CD8-positive, alpha-beta memory T cell (primary cell): ENCODE measurements at regions not wholly inside any gene's neighbourhood (a gene's known extent, or its start where the extent isn't known, plus 50 kb on each side); places are given as distances from the start of the nearest gene placed in this dataset.
"Not testable (repeated sequence)": the region's sequence is repeated elsewhere in the genome, so short reads cannot be mapped to it uniquely, and the experiment has no call there.

Source experiments
- CTCF ChIA-PET: fragments of 350-600 bp; sonication (Branson Sonifier 250); formaldehyde crosslinking; loops from one replicate; lab custom pipeline; 2021; ENCODE audit warnings: antibody characterized with exemption; lab: Charles Lee
- POLR2A ChIA-PET: fragments of 350-600 bp; sonication (Branson Sonifier 250); formaldehyde crosslinking; loops from one replicate; lab custom pipeline; 2021; ENCODE audit warnings: antibody characterized with exemption; lab: Charles Lee
- DNase-seq, 5 donors: peaks; one replicate each; pipeline versions ENCODE4 v3.0.0 to v3.0.0-alpha.2; 2020 to 2022; ENCODE audit warnings: mixed read lengths in 1 of 5
- H3K27ac ChIP-seq: one replicate; pipeline ENCODE4 v1.7.0; 2013; ENCODE audit warnings: low read depth, mild to moderate bottlenecking, low read length, moderate library complexity
- H3K27me3 ChIP-seq: 2 replicates; pipeline ENCODE4 v1.7.0; 2013; ENCODE audit warnings: low read length, mild to moderate bottlenecking; ENCODE audit not compliant: insufficient read depth, poor library complexity, severe bottlenecking
- H3K36me3 ChIP-seq: 2 replicates; pipeline ENCODE4 v1.7.0; 2013; ENCODE audit warnings: mild to moderate bottlenecking, low read length, moderate library complexity; ENCODE audit not compliant: insufficient read depth
- H3K4me1 ChIP-seq: 2 replicates; pipeline ENCODE4 v1.7.0; 2013; ENCODE audit warnings: mild to moderate bottlenecking, low read length, moderate library complexity; ENCODE audit not compliant: insufficient read depth
- H3K4me3 ChIP-seq: 2 replicates; pipeline ENCODE4 v1.7.0; 2013; ENCODE audit warnings: mild to moderate bottlenecking, low read length
- H3K9me3 ChIP-seq: 2 replicates; pipeline ENCODE4 v1.7.0; 2013; ENCODE audit warnings: mild to moderate bottlenecking, low read length
- H3K27ac Mint-ChIP-seq, 8 donors: one replicate each; pipeline ENCODE4 v1.8.0; 2020 to 2021; ENCODE audit warnings: mixed read lengths in 8 of 8, mild to moderate bottlenecking in 6 of 8, inconsistent platforms in 3 of 8, moderate library complexity in 3 of 8
- H3K27me3 Mint-ChIP-seq, 2 donors: one replicate each; pipeline ENCODE4 v1.8.0; 2020 to 2021; ENCODE audit warnings: mixed read lengths in 2 of 2, mild to moderate bottlenecking in 1 of 2, moderate library complexity in 1 of 2
- H3K36me3 Mint-ChIP-seq, 3 donors: one replicate each; pipeline ENCODE4 v1.8.0; 2020 to 2021; ENCODE audit warnings: mixed read lengths in 3 of 3, inconsistent platforms in 1 of 3, mild to moderate bottlenecking in 1 of 3
- H3K4me1 Mint-ChIP-seq, 3 donors: one replicate each; pipeline ENCODE4 v1.8.0; 2020 to 2021; ENCODE audit warnings: mixed read lengths in 3 of 3, inconsistent platforms in 1 of 3, mild to moderate bottlenecking in 1 of 3
- H3K4me3 Mint-ChIP-seq, 7 donors: one replicate each; pipeline ENCODE4 v1.8.0; 2020 to 2021; ENCODE audit warnings: mixed read lengths in 7 of 7, mild to moderate bottlenecking in 6 of 7, moderate library complexity in 4 of 7, inconsistent platforms in 2 of 7
- H3K9me3 Mint-ChIP-seq, 5 donors: one replicate each; pipeline ENCODE4 v1.8.0; 2020 to 2022; ENCODE audit warnings: mixed read lengths in 5 of 5, mild to moderate bottlenecking in 3 of 5, moderate library complexity in 2 of 5, inconsistent platforms in 1 of 5

- Histone ChIP-seq H3K36me3 (no peaks in the 10 kb centered on the region), H3K4me1 (no peaks in the 10 kb centered on the region), H3K9me3 (no peaks in the 10 kb centered on the region), H3K27me3 (no peaks in the 10 kb centered on the region), H3K27ac (no peak overlapping the region), H3K4me3 (no peak overlapping the region)
- ChIA-PET POLR2A (no interaction called here), CTCF (no interaction called here)
- Mint-ChIP-seq H3K4me1 (no peaks in the 10 kb centered on the region), H3K27ac (no peak overlapping the region), H3K36me3 (no peaks in the 10 kb centered on the region), H3K27me3 (peaks cover 0 to 1% of the 10 kb centered on the region in 2 donors), H3K4me3 (no peak overlapping the region), H3K9me3 (peaks cover 0 to 11% (median 4%) of the 10 kb centered on the region in 5 donors)
- DNase-seq: no peak
Observed at GRCh38 chr2:223285370-223286265, 233.6 kb downstream of the KCNE4 start.

GRCh38 chr2:223294756-223295155 is 242.8 kb downstream of the KCNE4 start:
- no peak overlapping the region for H3K4me3 Mint-ChIP-seq
- POLR2A ChIA-PET: no interaction called here
- H3K27me3 Mint-ChIP-seq: peaks cover 0 to 2% of the 10 kb centered on the region in 2 donors
- H3K4me1 Mint-ChIP-seq: no peaks in the 10 kb centered on the region
- Histone ChIP-seq H3K4me3 (no peak overlapping the region), H3K4me1 (no peaks in the 10 kb centered on the region), H3K27ac (no peak overlapping the region), H3K9me3 (no peaks in the 10 kb centered on the region), H3K27me3 (no peaks in the 10 kb centered on the region), H3K36me3 (no peaks in the 10 kb centered on the region)
- no peaks in the 10 kb centered on the region for H3K36me3 Mint-ChIP-seq
- no peak for DNase-seq
- CTCF ChIA-PET: no interaction called here
- no peak overlapping the region for H3K27ac Mint-ChIP-seq
- peaks cover 1 to 15% (median 8%) of the 10 kb centered on the region in 5 donors for H3K9me3 Mint-ChIP-seq

DNA sequence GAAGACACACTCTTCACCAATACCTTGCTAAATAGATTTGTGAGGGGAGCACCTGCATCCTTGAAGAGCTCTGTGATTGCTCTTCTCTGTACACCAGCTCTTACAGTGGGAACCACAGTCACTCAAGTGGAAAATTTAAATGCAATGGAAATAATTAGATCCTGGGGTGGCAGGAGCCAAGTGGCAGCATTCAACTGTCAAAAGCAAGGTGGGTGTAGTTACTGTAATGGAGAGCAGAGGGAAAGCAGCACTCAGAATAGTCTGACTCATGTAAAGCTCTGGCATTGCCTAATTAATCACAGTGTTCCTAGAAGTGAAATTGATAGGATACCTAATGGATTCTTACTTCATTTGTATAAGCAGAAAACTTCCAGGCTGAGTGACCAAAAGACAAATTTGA is 245.8 kb downstream of the KCNE4 start:
- H3K36me3 ChIP-seq: no peaks in the 10 kb centered on the region
- H3K4me1 Mint-ChIP-seq: no peaks in the 10 kb centered on the region
- no peaks in the 10 kb centered on the region for H3K9me3 ChIP-seq
- H3K27ac Mint-ChIP-seq: no peak overlapping the region
- no peak overlapping the region for H3K4me3 ChIP-seq
- no peak for DNase-seq
- no peaks in the 10 kb centered on the region for H3K4me1 ChIP-seq
- H3K4me3 Mint-ChIP-seq: no peak overlapping the region
- no peak overlapping the region for H3K27ac ChIP-seq
- POLR2A ChIA-PET: no interaction called here
- H3K36me3 Mint-ChIP-seq: no peaks in the 10 kb centered on the region
- H3K9me3 Mint-ChIP-seq: peaks cover 0 to 10% (median 0%) of the 10 kb centered on the region in 5 donors
- H3K27me3 Mint-ChIP-seq: peaks cover 0 to 3% of the 10 kb centered on the region in 2 donors
- CTCF ChIA-PET: no interaction called here
- H3K27me3 ChIP-seq: no peaks in the 10 kb centered on the region

GRCh38 chr2:223298329-223298728 is 246.3 kb downstream of the KCNE4 start:
- H3K27me3 Mint-ChIP-seq, H3K9me3 Mint-ChIP-seq, H3K27ac ChIP-seq, H3K4me1 Mint-ChIP-seq, H3K4me3 ChIP-seq, H3K27ac Mint-ChIP-seq, H3K4me1 ChIP-seq, H3K36me3 ChIP-seq, H3K9me3 ChIP-seq, H3K4me3 Mint-ChIP-seq, POLR2A ChIA-PET, CTCF ChIA-PET, H3K36me3 Mint-ChIP-seq, H3K27me3 ChIP-seq, DNase-seq: not testable (repeated sequence)

DNA sequence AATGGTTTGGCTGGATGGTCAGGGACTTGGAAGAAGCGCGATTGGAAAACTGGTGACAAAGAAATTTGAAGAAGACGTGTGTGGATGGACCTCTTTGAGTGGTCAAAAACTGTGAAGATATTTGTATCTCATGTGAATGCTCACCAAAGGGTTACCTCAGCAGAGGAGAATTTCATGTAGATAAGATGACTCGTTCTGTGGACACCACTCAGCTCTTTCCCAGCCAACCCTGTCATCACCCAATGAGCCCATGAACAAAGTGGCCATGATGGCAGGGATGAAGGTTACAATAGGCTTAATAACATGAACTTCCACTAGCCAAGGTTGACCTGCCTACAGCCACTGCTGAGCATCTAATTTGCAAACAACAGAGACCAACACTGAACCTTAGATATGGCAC is 248.3 kb downstream of the KCNE4 start:
- ChIA-PET POLR2A (no interaction called here), CTCF (no interaction called here)
- no peaks in the 10 kb centered on the region for H3K9me3 ChIP-seq
- H3K4me3 Mint-ChIP-seq: no peak overlapping the region
- H3K9me3 Mint-ChIP-seq: peaks cover 0 to 3% (median 0%) of the 10 kb centered on the region in 5 donors
- no peaks in the 10 kb centered on the region for H3K36me3 ChIP-seq
- H3K27ac Mint-ChIP-seq: no peak overlapping the region
- H3K27me3 ChIP-seq: no peaks in the 10 kb centered on the region
- no peak for DNase-seq
- H3K4me1 Mint-ChIP-seq: no peaks in the 10 kb centered on the region
- no peaks in the 10 kb centered on the region for H3K4me1 ChIP-seq
- H3K27ac ChIP-seq: no peak overlapping the region
- H3K4me3 ChIP-seq: no peak overlapping the region
- peaks cover 0 to 1% of the 10 kb centered on the region in 2 donors for H3K27me3 Mint-ChIP-seq
- no peaks in the 10 kb centered on the region for H3K36me3 Mint-ChIP-seq

DNA sequence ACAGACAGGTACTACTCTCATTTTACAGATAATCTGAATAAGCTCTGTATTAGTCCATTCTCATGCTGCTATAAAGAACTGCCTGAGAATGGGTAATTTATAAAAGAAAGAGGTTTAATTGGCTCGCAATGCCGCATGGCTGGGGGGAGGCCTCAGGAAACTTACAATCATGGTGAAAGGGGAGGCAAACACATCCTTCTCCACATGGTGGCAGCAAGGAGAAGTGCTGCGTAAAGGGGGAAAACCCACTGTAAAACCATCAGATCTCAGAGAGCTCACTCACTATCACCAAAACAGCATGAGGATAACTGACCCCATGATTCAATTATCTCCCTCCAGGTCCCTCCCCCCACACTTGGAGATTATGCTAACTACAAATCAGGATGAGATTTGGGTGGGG is 254.4 kb downstream of the KCNE4 start:
- no peaks in the 10 kb centered on the region for H3K9me3 ChIP-seq
- no peak overlapping the region for H3K27ac ChIP-seq
- no peaks in the 10 kb centered on the region for H3K27me3 ChIP-seq
- no peak overlapping the region for H3K4me3 Mint-ChIP-seq
- ChIA-PET POLR2A (no interaction called here), CTCF (no interaction called here)
- H3K36me3 ChIP-seq: no peaks in the 10 kb centered on the region
- no peak overlapping the region for H3K27ac Mint-ChIP-seq
- H3K9me3 Mint-ChIP-seq: peaks cover 0 to 2% (median 0%) of the 10 kb centered on the region in 5 donors
- H3K4me1 Mint-ChIP-seq: no peaks in the 10 kb centered on the region
- no peaks in the 10 kb centered on the region for H3K4me1 ChIP-seq
- no peak overlapping the region for H3K4me3 ChIP-seq
- H3K36me3 Mint-ChIP-seq: no peaks in the 10 kb centered on the region
- no peak for DNase-seq
- peaks cover 0 to 1% of the 10 kb centered on the region in 2 donors for H3K27me3 Mint-ChIP-seq

DNA sequence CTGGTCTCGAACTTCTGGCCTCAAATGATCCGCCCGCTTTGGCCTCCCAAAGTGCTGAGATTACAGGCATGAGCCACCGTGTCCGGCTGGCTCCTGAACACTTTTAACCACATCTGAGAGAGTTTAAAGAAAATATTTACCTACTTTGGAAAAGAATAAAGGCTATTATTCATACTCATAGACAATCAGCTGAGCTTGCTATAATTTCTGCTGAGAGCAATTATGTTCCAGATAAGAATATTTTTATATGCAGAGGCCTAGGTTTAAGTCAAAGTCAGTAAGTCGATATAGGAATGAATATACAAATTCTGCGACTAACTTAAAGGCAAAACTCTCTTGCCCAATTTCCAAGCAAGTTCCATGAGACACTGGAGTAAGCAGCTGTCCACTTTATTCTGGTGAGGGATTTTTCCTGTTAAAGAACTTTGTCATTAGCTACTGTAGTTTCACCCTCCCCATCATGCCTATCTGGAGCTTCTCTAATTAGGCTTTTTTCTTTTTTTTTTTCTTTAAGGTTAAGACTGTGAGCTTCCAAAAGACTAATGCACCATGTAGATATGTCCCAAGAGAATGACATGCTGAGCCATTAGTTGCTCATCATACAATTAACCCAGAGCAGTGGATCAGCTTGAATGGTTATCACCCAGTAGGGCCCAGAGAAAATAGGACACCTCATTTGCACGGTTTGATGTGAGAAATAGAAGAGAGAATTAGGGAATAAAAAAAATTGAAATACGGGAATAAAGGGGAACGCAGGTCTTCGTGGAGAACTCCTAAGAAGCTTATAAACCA is 260.1 kb downstream of the KCNE4 start:
- H3K27me3 Mint-ChIP-seq: no peaks in the 10 kb centered on the region
- CTCF ChIA-PET: no interaction called here
- no peak overlapping the region for H3K4me3 ChIP-seq
- no peak overlapping the region for H3K27ac Mint-ChIP-seq
- no peaks in the 10 kb centered on the region for H3K4me1 Mint-ChIP-seq
- no peak overlapping the region for H3K4me3 Mint-ChIP-seq
- H3K36me3 Mint-ChIP-seq: no peaks in the 10 kb centered on the region
- POLR2A ChIA-PET: no interaction called here
- no peak for DNase-seq
- no peak overlapping the region for H3K27ac ChIP-seq
- no peaks in the 10 kb centered on the region for H3K4me1 ChIP-seq
- H3K9me3 ChIP-seq: no peaks in the 10 kb centered on the region
- peaks cover 0 to 5% (median 0%) of the 10 kb centered on the region in 5 donors for H3K9me3 Mint-ChIP-seq
- H3K36me3 ChIP-seq: no peaks in the 10 kb centered on the region
- no peaks in the 10 kb centered on the region for H3K27me3 ChIP-seq

GRCh38 chr2:223313101-223313500 is 261.1 kb downstream of the KCNE4 start:
- Mint-ChIP-seq H3K27ac (no peak overlapping the region), H3K4me1 (no peaks in the 10 kb centered on the region), H3K4me3 (no peak overlapping the region), H3K36me3 (no peaks in the 10 kb centered on the region), H3K27me3 (no peaks in the 10 kb centered on the region), H3K9me3 (peaks cover 0 to 5% (median 0%) of the 10 kb centered on the region in 5 donors)
- DNase-seq: no peak
- POLR2A ChIA-PET: no interaction called here
- no peak overlapping the region for H3K4me3 ChIP-seq
- no peaks in the 10 kb centered on the region for H3K4me1 ChIP-seq
- no peaks in the 10 kb centered on the region for H3K27me3 ChIP-seq
- H3K27ac ChIP-seq: no peak overlapping the region
- H3K9me3 ChIP-seq: no peaks in the 10 kb centered on the region
- CTCF ChIA-PET: no interaction called here
- no peaks in the 10 kb centered on the region for H3K36me3 ChIP-seq
